ENCODE measurements at regions not wholly inside any gene's neighbourhood (a gene's known extent, or its start where the extent isn't known, plus 50 kb on each side); places are given as distances from the start of the nearest gene placed in this dataset.

GRCh38 chr6:150516199-150516598 lies 83.5 kb upstream of the PLEKHG1 start (continued):
- no peak for TF ChIP-seq USF2 (IDR thresholded peaks at IDR 0.05; ENCODE audit: borderline replicate concordance, low read depth, low read length)
- no peak for TF ChIP-seq FOXM1 (IDR thresholded peaks at IDR 0.05; ENCODE audit: low read depth)
- no peak for TF ChIP-seq EP300 (IDR thresholded peaks at IDR 0.05; ENCODE audit: borderline replicate concordance in 1 of 2, low read depth in 1 of 2, low read length in 1 of 2)
- TF ChIP-seq FOSL2 (IDR thresholded peaks at IDR 0.05; ENCODE audit: borderline replicate concordance, low read depth), result no peak
- TF ChIP-seq ELF1 (IDR thresholded peaks at IDR 0.05), result no peak
- TF ChIP-seq SIN3A (IDR thresholded peaks at IDR 0.05; ENCODE audit: borderline replicate concordance, low read depth, low read length), result no peak
- no peak for TF ChIP-seq JUND (IDR thresholded peaks at IDR 0.05)

GRCh38 chr6:150517175-150517574 lies 82.5 kb upstream of the PLEKHG1 start:
- Histone ChIP-seq H3K79me2 (ENCODE audit: insufficient read depth) (no peaks in the 10 kb centered on the region), H3K4me2 (no peak overlapping the region), H3K9me2 (no peaks in the 10 kb centered on the region), H3K4me1 (ENCODE audit: control insufficient read depth in 1 of 2, insufficient read depth in 2 of 2, low read depth in 1 of 2, low read length in 1 of 2) (no peaks in the 10 kb centered on the region; a peak in 1 of 4 replicates), H3K4me3 (ENCODE audit: low read depth in 2 of 2, low read length in 1 of 2) (no peak overlapping the region), H3F3A (replicated peaks; ENCODE audit: insufficient read depth) (no peaks in the 10 kb centered on the region), H2AFZ (ENCODE audit: low read depth) (no peak overlapping the region), H3K27me3 (ENCODE audit: insufficient read depth) (no peaks in the 10 kb centered on the region), H3K36me3 (replicated peaks in 1 of 2; ENCODE audit: control insufficient read depth in 1 of 2, insufficient read depth in 2 of 2, low read length in 1 of 2) (no peaks in the 10 kb centered on the region), H3K9me3 (no peaks in the 10 kb centered on the region), H3K9ac (no peak overlapping the region), H3K27ac (ENCODE audit: low read depth in 2 of 2, low read length in 1 of 2) (no peak overlapping the region), H4K20me1 (ENCODE audit: insufficient read depth) (no peaks in the 10 kb centered on the region)
- TF ChIP-seq SIN3A (IDR thresholded peaks at IDR 0.05; ENCODE audit: borderline replicate concordance, low read depth, low read length), result no peak
- DNase-seq, result no peak
- 10% methylated on average over 3 of the region's 3 CpGs for WGBS (ENCODE audit: low lambda C conversion rate)
- POLR2A ChIA-PET, result no interaction called here
- CTCF ChIA-PET, result no interaction called here

GRCh38 chr6:150521482-150521881 lies 78.2 kb upstream of the PLEKHG1 start:
- ChIA-PET POLR2A (no interaction called here), CTCF (no interaction called here)
- no peaks in the 10 kb centered on the region for H3K79me2 ChIP-seq (ENCODE audit: insufficient read depth)
- no peaks in the 10 kb centered on the region for H3K9me2 ChIP-seq
- no peaks in the 10 kb centered on the region; a peak in 1 of 4 replicates for H3K4me1 ChIP-seq (ENCODE audit: control insufficient read depth in 1 of 2, insufficient read depth in 2 of 2, low read depth in 1 of 2, low read length in 1 of 2)
- no peaks in the 10 kb centered on the region for H3F3A ChIP-seq (replicated peaks; ENCODE audit: insufficient read depth)
- H2AFZ ChIP-seq (ENCODE audit: low read depth), result no peak overlapping the region
- no peaks in the 10 kb centered on the region for H4K20me1 ChIP-seq (ENCODE audit: insufficient read depth)
- no peaks in the 10 kb centered on the region for H3K27me3 ChIP-seq (ENCODE audit: insufficient read depth)
- H3K4me2 ChIP-seq, result no peak overlapping the region
- H3K9me3 ChIP-seq, result no peaks in the 10 kb centered on the region
- no peaks in the 10 kb centered on the region for H3K36me3 ChIP-seq (replicated peaks in 1 of 2; ENCODE audit: control insufficient read depth in 1 of 2, insufficient read depth in 2 of 2, low read length in 1 of 2)
- H3K9ac ChIP-seq, result no peak overlapping the region
- H3K27ac ChIP-seq (ENCODE audit: low read depth in 2 of 2, low read length in 1 of 2), result no peak overlapping the region
- WGBS (ENCODE audit: low lambda C conversion rate), result 0% methylated on average over 1 of the region's 1 CpG
- no peak overlapping the region for H3K4me3 ChIP-seq (ENCODE audit: low read depth in 2 of 2, low read length in 1 of 2)
- no peak for DNase-seq
- TF ChIP-seq GABPA (IDR thresholded peaks at IDR 0.05; ENCODE audit: low read depth) (no peak), MAX (IDR thresholded peaks at IDR 0.05; ENCODE audit: low read depth) (no peak), IRF3 (IDR thresholded peaks at IDR 0.05; ENCODE audit: low read depth, low read length) (no peak), ELF1 (IDR thresholded peaks at IDR 0.05) (no peak), MXI1 (IDR thresholded peaks at IDR 0.05; ENCODE audit: low read depth, low read length) (no peak), TAF1 (IDR thresholded peaks at IDR 0.05; ENCODE audit: borderline replicate concordance, low read depth, low read length) (no peak), USF2 (IDR thresholded peaks at IDR 0.05; ENCODE audit: borderline replicate concordance, low read depth, low read length) (no peak), NRF1 (IDR thresholded peaks at IDR 0.05; ENCODE audit: low read depth, low read length) (no peak), EZH2phosphoT487 (IDR thresholded peaks at IDR 0.05; ENCODE audit: borderline replicate concordance, low read depth) (no peak), TCF12 (IDR thresholded peaks at IDR 0.05) (no peak), GATA2 (CRISPR knock-in tag; IDR thresholded peaks at IDR 0.05) (no peak), JUND (IDR thresholded peaks at IDR 0.05) (no peak), TEAD4 (IDR thresholded peaks at IDR 0.05; ENCODE audit: borderline replicate concordance, insufficient read depth) (no peak), PBX3 (IDR thresholded peaks at IDR 0.05) (no peak), NFIC (IDR thresholded peaks at IDR 0.05; ENCODE audit: borderline replicate concordance) (no peak), RCOR1 (IDR thresholded peaks at IDR 0.05; ENCODE audit: low read length) (no peak), SMC3 (IDR thresholded peaks at IDR 0.05; ENCODE audit: low read depth, low read length) (no peak)

All from SK-N-SH (cell line).